Keratinocyte (primary cell): ENCODE measurements at regions not wholly inside any gene's neighbourhood (a gene's known extent, or its start where the extent isn't known, plus 50 kb on each side); places are given as distances from the start of the nearest gene placed in this dataset.
A peak's percentile ranks its signal among the peaks of the same experiment; 100 is the strongest.
"Not testable (repeated sequence)": the region's sequence is repeated elsewhere in the genome, so short reads cannot be mapped to it uniquely, and the experiment has no call there.

Experiments
- DNase-seq: peaks from one replicate; pipeline ENCODE4 v3.0.0-alpha.2; 2011; ENCODE audit warnings: low read depth, missing footprints, low spot score
- FAIRE-seq: peaks from 2 replicates; lab custom pipeline; 2011; peaks lifted over from hg19 to GRCh38; lab: Jason Lieb, UNC
- H2AFZ ChIP-seq: 2 replicates; pipeline ENCODE4 v1.6.0; 2012; ENCODE audit warnings: low read length, control low read depth, inconsistent platforms; ENCODE audit not compliant: control insufficient read depth
- H3K27ac ChIP-seq: 2 replicates; pipeline ENCODE4 v1.5.1; 2011; ENCODE audit warnings: low read length; ENCODE audit not compliant: control insufficient read depth, insufficient read depth
- H3K27me3 ChIP-seq: 3 replicates; pipeline ENCODE4 v1.6.0; 2011; ENCODE audit warnings: low read length; ENCODE audit not compliant: control insufficient read depth, insufficient read depth; ENCODE audit errors: extremely low read depth
- H3K36me3 ChIP-seq, 2 experiments: 2 replicates in 1 of 2; 3 replicates in 1 of 2; pipeline ENCODE4 v1.5.1; 2011; ENCODE audit warnings: low read length in 2 of 2, mild to moderate bottlenecking in 1 of 2; ENCODE audit not compliant: control insufficient read depth in 2 of 2, insufficient read depth in 2 of 2; ENCODE audit errors: extremely low read depth in 1 of 2
- H3K4me1 ChIP-seq: 3 replicates; pipeline ENCODE4 v1.5.1; 2011; ENCODE audit warnings: low read length; ENCODE audit not compliant: control insufficient read depth, insufficient read depth; ENCODE audit errors: extremely low read depth
- H3K4me2 ChIP-seq: 3 replicates; pipeline ENCODE4 v1.6.0; 2011; ENCODE audit warnings: low read depth, low read length; ENCODE audit not compliant: control insufficient read depth, insufficient read depth; ENCODE audit errors: extremely low read depth
- H3K4me3 ChIP-seq, 3 experiments: fragments of 200-600 bp in 1 of 3; sonication (generic) in 1 of 3; 2 replicates in 2 of 3; 3 replicates in 1 of 3; pipeline ENCODE4 v1.5.1; 2011 to 2016; ENCODE audit warnings: low read length in 3 of 3, mild to moderate bottlenecking in 3 of 3, control low read depth in 2 of 3, inconsistent platforms in 1 of 3, low read depth in 1 of 3, mixed read lengths in 1 of 3, mixed run types in 1 of 3, moderate library complexity in 1 of 3; ENCODE audit not compliant: control insufficient read depth in 2 of 3, insufficient read depth in 2 of 3; ENCODE audit errors: extremely low read depth in 1 of 3
- H3K79me2 ChIP-seq: 2 replicates; pipeline ENCODE4 v1.6.0; 2012; ENCODE audit warnings: low read length; ENCODE audit not compliant: control insufficient read depth, insufficient read depth
- H3K9ac ChIP-seq: 3 replicates; pipeline ENCODE4 v1.6.0; 2011; ENCODE audit warnings: low read length; ENCODE audit not compliant: control insufficient read depth, insufficient read depth; ENCODE audit errors: extremely low read depth
- H3K9me1 ChIP-seq: 3 replicates; pipeline ENCODE4 v1.6.0; 2011; ENCODE audit warnings: low read length; ENCODE audit not compliant: control insufficient read depth, insufficient read depth; ENCODE audit errors: extremely low read depth
- H3K9me3 ChIP-seq: 2 replicates; pipeline ENCODE4 v1.5.1; 2012; ENCODE audit warnings: low read depth, low read length; ENCODE audit not compliant: control insufficient read depth
- H4K20me1 ChIP-seq: 3 replicates; pipeline ENCODE4 v1.6.0; 2011; ENCODE audit warnings: low read length; ENCODE audit not compliant: control insufficient read depth, insufficient read depth; ENCODE audit errors: extremely low read depth
- dilution Hi-C: fragments of 300-500 bp; cut with MboI; formaldehyde crosslinking; loops from one replicate; pipeline ENCODE4 v1.7.0; 2020; ENCODE audit warnings: low sequenced_read_pairs; ENCODE audit not compliant: extremely low pct_ligation_motif_present

- H3K4me2 ChIP-seq, H3K36me3 ChIP-seq, DNase-seq, H3K9me1 ChIP-seq, H3K79me2 ChIP-seq, H3K4me1 ChIP-seq, H2AFZ ChIP-seq, H3K27ac ChIP-seq, H3K9ac ChIP-seq, H3K27me3 ChIP-seq, dilution Hi-C loops, H4K20me1 ChIP-seq, FAIRE-seq, H3K4me3 ChIP-seq, H3K9me3 ChIP-seq: not testable (repeated sequence)
Observed at GRCh38 chrX:90112365-90112764, 190.7 kb downstream of the TGIF2LX start.

GRCh38 chrX:90134947-90135346 is 213.2 kb downstream of the TGIF2LX start:
- DNase-seq, H3K79me2 ChIP-seq, H3K36me3 ChIP-seq, H3K4me2 ChIP-seq, H3K4me3 ChIP-seq, H4K20me1 ChIP-seq, H3K27me3 ChIP-seq, FAIRE-seq, H2AFZ ChIP-seq, H3K4me1 ChIP-seq, H3K9me1 ChIP-seq, H3K27ac ChIP-seq, H3K9ac ChIP-seq, H3K9me3 ChIP-seq, dilution Hi-C loops: not testable (repeated sequence)

- H3K4me1 ChIP-seq, DNase-seq, dilution Hi-C loops, H3K27me3 ChIP-seq, H3K27ac ChIP-seq, H4K20me1 ChIP-seq, FAIRE-seq, H3K4me2 ChIP-seq, H3K36me3 ChIP-seq, H3K9me3 ChIP-seq, H3K79me2 ChIP-seq, H3K9ac ChIP-seq, H3K4me3 ChIP-seq, H3K9me1 ChIP-seq, H2AFZ ChIP-seq: not testable (repeated sequence)
Observed at GRCh38 chrX:90178976-90179375, 257.3 kb downstream of the TGIF2LX start.

- dilution Hi-C loops, H3K9me3 ChIP-seq, H4K20me1 ChIP-seq, H3K27ac ChIP-seq, H2AFZ ChIP-seq, H3K79me2 ChIP-seq, DNase-seq, H3K9me1 ChIP-seq, H3K4me2 ChIP-seq, H3K4me3 ChIP-seq, FAIRE-seq, H3K9ac ChIP-seq, H3K4me1 ChIP-seq, H3K27me3 ChIP-seq, H3K36me3 ChIP-seq: not testable (repeated sequence)
Observed at GRCh38 chrX:90189046-90189445, 267.3 kb downstream of the TGIF2LX start.

- H3K9me3 ChIP-seq, H3K27ac ChIP-seq, dilution Hi-C loops, H3K4me1 ChIP-seq, H3K9ac ChIP-seq, H3K9me1 ChIP-seq, H4K20me1 ChIP-seq, DNase-seq, H3K4me3 ChIP-seq, H3K79me2 ChIP-seq, H2AFZ ChIP-seq, H3K36me3 ChIP-seq, H3K4me2 ChIP-seq, H3K27me3 ChIP-seq: not testable (repeated sequence)
- peak; percentile 32 for FAIRE-seq
Observed at GRCh38 chrX:90206840-90207239, 285.1 kb downstream of the TGIF2LX start.
